ENCODE measurements at regions not wholly inside any gene's neighbourhood (a gene's known extent, or its start where the extent isn't known, plus 50 kb on each side); places are given as distances from the start of the nearest gene placed in this dataset.
"Not testable (repeated sequence)": the region's sequence is repeated elsewhere in the genome, so short reads cannot be mapped to it uniquely, and the experiment has no call there.

- no peak for DNase-seq
Measured at GRCh38 chr13:55761986-55762385, 1378.7 kb upstream of the PRR20A start.

- no peak for DNase-seq
Measured at GRCh38 chr13:55777612-55778011, 1363.1 kb upstream of the PRR20A start.

- DNase-seq, result no peak
Measured at GRCh38 chr13:55783841-55784240, 1356.9 kb upstream of the PRR20A start.

GRCh38 chr13:55788548-55788947, 1352.2 kb upstream of the PRR20A start:
- DNase-seq, result no peak

- no peak for DNase-seq
Measured at GRCh38 chr13:55792544-55793193, 1348.0 kb upstream of the PRR20A start.

GRCh38 chr13:55815458-55816033, 1325.2 kb upstream of the PRR20A start:
- DNase-seq, result no peak

GRCh38 chr13:55816976-55817601, 1323.6 kb upstream of the PRR20A start:
- DNase-seq, result no peak

GRCh38 chr13:55820817-55821216, 1319.9 kb upstream of the PRR20A start:
- no peak for DNase-seq

- DNase-seq, result no peak
Measured at GRCh38 chr13:55869648-55870047, 1271.1 kb upstream of the PRR20A start.

- DNase-seq, result no peak
Measured at GRCh38 chr13:55887561-55887960, 1253.2 kb upstream of the PRR20A start.

GRCh38 chr13:55893540-55893939, 1247.2 kb upstream of the PRR20A start:
- DNase-seq, result no peak

GRCh38 chr13:55937180-55937579, 1203.5 kb upstream of the PRR20A start:
- no peak for DNase-seq

GRCh38 chr13:55948175-55948574, 1192.5 kb upstream of the PRR20A start:
- no peak for DNase-seq

GRCh38 chr13:55963934-55964333, 1176.8 kb upstream of the PRR20A start:
- DNase-seq, result no peak

GRCh38 chr13:55967055-55967454, 1173.7 kb upstream of the PRR20A start:
- no peak for DNase-seq

- DNase-seq, result no peak
Measured at GRCh38 chr13:55977436-55977835, 1163.3 kb upstream of the PRR20A start.

- DNase-seq, result no peak
Measured at GRCh38 chr13:55981381-55981780, 1159.3 kb upstream of the PRR20A start.

- not testable (repeated sequence) for DNase-seq
Measured at GRCh38 chr13:55984026-55984425, 1156.7 kb upstream of the PRR20A start.

GRCh38 chr13:55990631-55991030, 1150.1 kb upstream of the PRR20A start:
- no peak for DNase-seq

- DNase-seq, result no peak
Measured at GRCh38 chr13:55991666-55992065, 1149.1 kb upstream of the PRR20A start.

- DNase-seq, result no peak
Measured at GRCh38 chr13:55992145-55992544, 1148.6 kb upstream of the PRR20A start.

- no peak for DNase-seq
Measured at GRCh38 chr13:55999709-56000108, 1141.0 kb upstream of the PRR20A start.

GRCh38 chr13:56009418-56009817, 1131.3 kb upstream of the PRR20A start:
- DNase-seq, result no peak

- DNase-seq, result no peak
Measured at GRCh38 chr13:56012644-56013043, 1128.1 kb upstream of the PRR20A start.

GRCh38 chr13:56015919-56016318, 1124.8 kb upstream of the PRR20A start:
- DNase-seq, result no peak

All from NCI-H1436 (cell line).